WTC11 (cell line): ENCODE measurements at regions not wholly inside any gene's neighbourhood (a gene's known extent, or its start where the extent isn't known, plus 50 kb on each side); places are given as distances from the start of the nearest gene placed in this dataset.

ENCODE experiments used
- ATAC-seq: fragments of 200-7000 bp; cut with Tn5 transposase; 2 replicates; pipeline ENCODE4 v1.10.0; 2021; ENCODE audit warnings: mild to moderate bottlenecking, moderate library complexity
- CTCF ChIA-PET: fragments of 300-600 bp; sonication (Branson Sonifier 250); formaldehyde crosslinking; loops from one replicate; lab custom pipeline; 2021; ENCODE audit warnings: antibody characterized with exemption; lab: Charles Lee
- POLR2A ChIA-PET: fragments of 350-600 bp; sonication (Branson Sonifier 250); formaldehyde crosslinking; loops from one replicate; lab custom pipeline; 2021; ENCODE audit warnings: antibody characterized with exemption; lab: Charles Lee
- DNase-seq: peaks from one replicate; pipeline ENCODE4 v3.0.0; 2021; ENCODE audit warnings: low spot score
- H3K27ac Mint-ChIP-seq: 2 replicates; pipeline ENCODE4 v1.8.0; 2021; ENCODE audit warnings: mixed read lengths
- H3K27me3 Mint-ChIP-seq: 2 replicates; pipeline ENCODE4 v1.8.0; 2021; ENCODE audit warnings: low read depth, mild to moderate bottlenecking, moderate library complexity, mixed read lengths
- H3K36me3 Mint-ChIP-seq: 2 replicates; pipeline ENCODE4 v1.8.0; 2021; ENCODE audit warnings: mixed read lengths
- H3K4me1 Mint-ChIP-seq: 2 replicates; pipeline ENCODE4 v1.8.0; 2022; ENCODE audit warnings: mixed read lengths
- H3K4me3 Mint-ChIP-seq: 2 replicates; pipeline ENCODE4 v1.8.0; 2021; ENCODE audit warnings: mild to moderate bottlenecking, moderate library complexity, mixed read lengths
- H3K9me3 Mint-ChIP-seq: 2 replicates; pipeline ENCODE4 v1.8.0; 2021; ENCODE audit warnings: mixed read lengths
- CREB1 ChIP-seq: sonication (generic); formaldehyde crosslinking; IDR thresholded peaks from 2 replicates; pipeline ENCODE4 v1.8.0; 2023; ENCODE audit warnings: mild to moderate bottlenecking, missing genetic modification reagents
- ELF4 ChIP-seq: sonication (generic); formaldehyde crosslinking; IDR thresholded peaks from 2 replicates; pipeline ENCODE4 v1.8.1; 2022; ENCODE audit warnings: low read depth, mild to moderate bottlenecking, moderate library complexity, missing genetic modification reagents
- HMGA2 ChIP-seq: fragments of 250-450 bp; sonication (Bioruptor Pico); IDR thresholded peaks from 2 replicates; pipeline ENCODE4 v1.4.0; 2021; ENCODE audit warnings: mild to moderate bottlenecking, moderate library complexity
- JUN ChIP-seq: sonication (generic); formaldehyde crosslinking; IDR thresholded peaks from 2 replicates; pipeline ENCODE4 v1.8.0; 2023; ENCODE audit warnings: mild to moderate bottlenecking, missing genetic modification reagents
- SMAD3 ChIP-seq: sonication (generic); formaldehyde crosslinking; IDR thresholded peaks from 2 replicates; pipeline ENCODE4 v1.8.0; 2022; ENCODE audit warnings: missing genetic modification reagents, mild to moderate bottlenecking, borderline replicate concordance
- ZNF263 ChIP-seq: sonication (generic); formaldehyde crosslinking; IDR thresholded peaks from 2 replicates; pipeline ENCODE4 v1.8.1; 2022; ENCODE audit warnings: low read depth, mild to moderate bottlenecking, moderate library complexity, missing genetic modification reagents
- ZNF317 ChIP-seq: sonication (generic); formaldehyde crosslinking; IDR thresholded peaks from 2 replicates; pipeline ENCODE4 v1.8.1; 2023; ENCODE audit warnings: low read depth, mild to moderate bottlenecking, moderate library complexity, missing genetic modification reagents, borderline replicate concordance
- TF ChIP-seq, protein P1 (sequence below): fragments of 250-450 bp; sonication (Bioruptor Pico); IDR thresholded peaks from 2 replicates; pipeline ENCODE4 v1.9.0; 2021; ENCODE audit warnings: mild to moderate bottlenecking
- TF ChIP-seq, protein P2 (sequence below): sonication (generic); formaldehyde crosslinking; IDR thresholded peaks from 2 replicates; pipeline ENCODE4 v1.8.0; 2022; ENCODE audit warnings: missing genetic modification reagents
- TF ChIP-seq, protein P3 (sequence below): sonication (generic); formaldehyde crosslinking; IDR thresholded peaks from 2 replicates; pipeline ENCODE4 v1.8.1; 2023; ENCODE audit warnings: mild to moderate bottlenecking, missing genetic modification reagents, borderline replicate concordance
- TF ChIP-seq, protein P4 (sequence below): sonication (generic); formaldehyde crosslinking; conservative IDR thresholded peaks from 2 replicates; pipeline ENCODE4 v1.8.1; 2022; ENCODE audit warnings: mild to moderate bottlenecking, missing genetic modification reagents
- TF ChIP-seq, protein P5 (sequence below): sonication (generic); formaldehyde crosslinking; IDR thresholded peaks from 2 replicates; pipeline ENCODE4 v1.8.0; 2022; ENCODE audit warnings: mild to moderate bottlenecking, missing genetic modification reagents
- TF ChIP-seq, protein P6 (sequence below): sonication (generic); formaldehyde crosslinking; IDR thresholded peaks from 2 replicates; pipeline ENCODE4 v1.8.0; 2022; ENCODE audit warnings: mild to moderate bottlenecking, missing genetic modification reagents
- TF ChIP-seq, protein P7 (sequence below): sonication (generic); formaldehyde crosslinking; IDR thresholded peaks from 2 replicates; pipeline ENCODE4 v1.8.1; 2023; ENCODE audit warnings: mild to moderate bottlenecking, missing genetic modification reagents, moderate library complexity
- TF ChIP-seq, protein P8 (sequence below): sonication (generic); formaldehyde crosslinking; IDR thresholded peaks from 2 replicates; pipeline ENCODE4 v1.8.1; 2022; ENCODE audit warnings: mild to moderate bottlenecking, moderate library complexity, missing genetic modification reagents

DNA sequence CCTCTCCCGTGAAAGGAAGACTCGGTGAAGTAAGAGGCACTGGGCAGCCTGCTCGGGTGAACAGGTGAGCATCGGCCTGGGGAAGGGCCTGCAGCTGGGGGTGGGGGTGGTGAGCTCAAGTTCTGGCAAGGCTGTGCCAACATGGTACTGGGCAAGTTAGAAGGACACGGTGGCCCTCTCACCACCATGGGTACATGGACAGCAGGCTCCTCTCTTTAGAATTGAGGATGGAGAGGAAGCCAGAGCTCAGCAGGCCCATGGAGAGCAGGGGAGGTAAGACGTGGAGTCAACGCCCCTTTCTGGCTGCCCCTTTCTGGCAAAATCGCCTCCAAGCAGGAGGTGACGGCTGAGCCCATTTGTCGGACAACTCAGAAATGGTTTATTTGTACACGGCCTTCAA, 135.6 kb downstream of the ANKRD60 start (continued):
- TF ChIP-seq, protein P1, sequence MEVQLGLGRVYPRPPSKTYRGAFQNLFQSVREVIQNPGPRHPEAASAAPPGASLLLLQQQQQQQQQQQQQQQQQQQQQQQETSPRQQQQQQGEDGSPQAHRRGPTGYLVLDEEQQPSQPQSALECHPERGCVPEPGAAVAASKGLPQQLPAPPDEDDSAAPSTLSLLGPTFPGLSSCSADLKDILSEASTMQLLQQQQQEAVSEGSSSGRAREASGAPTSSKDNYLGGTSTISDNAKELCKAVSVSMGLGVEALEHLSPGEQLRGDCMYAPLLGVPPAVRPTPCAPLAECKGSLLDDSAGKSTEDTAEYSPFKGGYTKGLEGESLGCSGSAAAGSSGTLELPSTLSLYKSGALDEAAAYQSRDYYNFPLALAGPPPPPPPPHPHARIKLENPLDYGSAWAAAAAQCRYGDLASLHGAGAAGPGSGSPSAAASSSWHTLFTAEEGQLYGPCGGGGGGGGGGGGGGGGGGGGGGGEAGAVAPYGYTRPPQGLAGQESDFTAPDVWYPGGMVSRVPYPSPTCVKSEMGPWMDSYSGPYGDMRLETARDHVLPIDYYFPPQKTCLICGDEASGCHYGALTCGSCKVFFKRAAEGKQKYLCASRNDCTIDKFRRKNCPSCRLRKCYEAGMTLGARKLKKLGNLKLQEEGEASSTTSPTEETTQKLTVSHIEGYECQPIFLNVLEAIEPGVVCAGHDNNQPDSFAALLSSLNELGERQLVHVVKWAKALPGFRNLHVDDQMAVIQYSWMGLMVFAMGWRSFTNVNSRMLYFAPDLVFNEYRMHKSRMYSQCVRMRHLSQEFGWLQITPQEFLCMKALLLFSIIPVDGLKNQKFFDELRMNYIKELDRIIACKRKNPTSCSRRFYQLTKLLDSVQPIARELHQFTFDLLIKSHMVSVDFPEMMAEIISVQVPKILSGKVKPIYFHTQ (CRISPR knock-in tag), result no peak
- TF ChIP-seq, protein P2, sequence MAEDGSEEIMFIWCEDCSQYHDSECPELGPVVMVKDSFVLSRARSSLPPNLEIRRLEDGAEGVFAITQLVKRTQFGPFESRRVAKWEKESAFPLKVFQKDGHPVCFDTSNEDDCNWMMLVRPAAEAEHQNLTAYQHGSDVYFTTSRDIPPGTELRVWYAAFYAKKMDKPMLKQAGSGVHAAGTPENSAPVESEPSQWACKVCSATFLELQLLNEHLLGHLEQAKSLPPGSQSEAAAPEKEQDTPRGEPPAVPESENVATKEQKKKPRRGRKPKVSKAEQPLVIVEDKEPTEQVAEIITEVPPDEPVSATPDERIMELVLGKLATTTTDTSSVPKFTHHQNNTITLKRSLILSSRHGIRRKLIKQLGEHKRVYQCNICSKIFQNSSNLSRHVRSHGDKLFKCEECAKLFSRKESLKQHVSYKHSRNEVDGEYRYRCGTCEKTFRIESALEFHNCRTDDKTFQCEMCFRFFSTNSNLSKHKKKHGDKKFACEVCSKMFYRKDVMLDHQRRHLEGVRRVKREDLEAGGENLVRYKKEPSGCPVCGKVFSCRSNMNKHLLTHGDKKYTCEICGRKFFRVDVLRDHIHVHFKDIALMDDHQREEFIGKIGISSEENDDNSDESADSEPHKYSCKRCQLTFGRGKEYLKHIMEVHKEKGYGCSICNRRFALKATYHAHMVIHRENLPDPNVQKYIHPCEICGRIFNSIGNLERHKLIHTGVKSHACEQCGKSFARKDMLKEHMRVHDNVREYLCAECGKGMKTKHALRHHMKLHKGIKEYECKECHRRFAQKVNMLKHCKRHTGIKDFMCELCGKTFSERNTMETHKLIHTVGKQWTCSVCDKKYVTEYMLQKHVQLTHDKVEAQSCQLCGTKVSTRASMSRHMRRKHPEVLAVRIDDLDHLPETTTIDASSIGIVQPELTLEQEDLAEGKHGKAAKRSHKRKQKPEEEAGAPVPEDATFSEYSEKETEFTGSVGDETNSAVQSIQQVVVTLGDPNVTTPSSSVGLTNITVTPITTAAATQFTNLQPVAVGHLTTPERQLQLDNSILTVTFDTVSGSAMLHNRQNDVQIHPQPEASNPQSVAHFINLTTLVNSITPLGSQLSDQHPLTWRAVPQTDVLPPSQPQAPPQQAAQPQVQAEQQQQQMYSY (CRISPR knock-in tag), result no peak
- no peak for TF ChIP-seq ZNF317 (CRISPR knock-in tag)
- no peak for TF ChIP-seq ZNF263 (CRISPR knock-in tag)
- no peak for TF ChIP-seq HMGA2 (CRISPR knock-in tag)
- TF ChIP-seq, protein P3, sequence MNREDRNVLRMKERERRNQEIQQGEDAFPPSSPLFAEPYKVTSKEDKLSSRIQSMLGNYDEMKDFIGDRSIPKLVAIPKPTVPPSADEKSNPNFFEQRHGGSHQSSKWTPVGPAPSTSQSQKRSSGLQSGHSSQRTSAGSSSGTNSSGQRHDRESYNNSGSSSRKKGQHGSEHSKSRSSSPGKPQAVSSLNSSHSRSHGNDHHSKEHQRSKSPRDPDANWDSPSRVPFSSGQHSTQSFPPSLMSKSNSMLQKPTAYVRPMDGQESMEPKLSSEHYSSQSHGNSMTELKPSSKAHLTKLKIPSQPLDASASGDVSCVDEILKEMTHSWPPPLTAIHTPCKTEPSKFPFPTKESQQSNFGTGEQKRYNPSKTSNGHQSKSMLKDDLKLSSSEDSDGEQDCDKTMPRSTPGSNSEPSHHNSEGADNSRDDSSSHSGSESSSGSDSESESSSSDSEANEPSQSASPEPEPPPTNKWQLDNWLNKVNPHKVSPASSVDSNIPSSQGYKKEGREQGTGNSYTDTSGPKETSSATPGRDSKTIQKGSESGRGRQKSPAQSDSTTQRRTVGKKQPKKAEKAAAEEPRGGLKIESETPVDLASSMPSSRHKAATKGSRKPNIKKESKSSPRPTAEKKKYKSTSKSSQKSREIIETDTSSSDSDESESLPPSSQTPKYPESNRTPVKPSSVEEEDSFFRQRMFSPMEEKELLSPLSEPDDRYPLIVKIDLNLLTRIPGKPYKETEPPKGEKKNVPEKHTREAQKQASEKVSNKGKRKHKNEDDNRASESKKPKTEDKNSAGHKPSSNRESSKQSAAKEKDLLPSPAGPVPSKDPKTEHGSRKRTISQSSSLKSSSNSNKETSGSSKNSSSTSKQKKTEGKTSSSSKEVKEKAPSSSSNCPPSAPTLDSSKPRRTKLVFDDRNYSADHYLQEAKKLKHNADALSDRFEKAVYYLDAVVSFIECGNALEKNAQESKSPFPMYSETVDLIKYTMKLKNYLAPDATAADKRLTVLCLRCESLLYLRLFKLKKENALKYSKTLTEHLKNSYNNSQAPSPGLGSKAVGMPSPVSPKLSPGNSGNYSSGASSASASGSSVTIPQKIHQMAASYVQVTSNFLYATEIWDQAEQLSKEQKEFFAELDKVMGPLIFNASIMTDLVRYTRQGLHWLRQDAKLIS (CRISPR knock-in tag), result no peak

DNA sequence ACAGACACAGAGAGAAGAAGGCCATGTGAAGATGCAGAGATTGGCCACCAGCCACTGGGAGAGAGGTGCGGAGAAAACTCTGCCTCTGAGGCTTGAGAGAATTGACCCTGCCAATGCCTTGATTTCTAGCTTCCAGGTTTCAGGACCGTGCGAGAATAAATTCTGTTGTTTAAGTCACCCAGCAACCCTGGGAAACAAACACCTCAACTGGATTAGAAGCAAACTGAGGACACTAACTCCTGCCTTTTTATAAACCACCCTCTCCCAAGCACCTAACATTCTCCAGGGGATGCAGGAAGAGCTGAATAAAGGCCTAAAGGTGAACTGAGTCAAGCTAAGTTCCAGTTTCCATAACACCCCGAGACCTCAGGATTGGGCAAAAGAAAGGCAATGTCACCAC, 136.1 kb downstream of the ANKRD60 start:
- Mint-ChIP-seq H3K4me3 (no peak overlapping the region), H3K9me3 (peaks cover 3% of the 10 kb centered on the region; the same call in 1 of the 2 replicates), H3K27ac (no peak overlapping the region), H3K4me1 (no peaks in the 10 kb centered on the region), H3K36me3 (no peaks in the 10 kb centered on the region), H3K27me3 (peaks cover under 1% of the 10 kb centered on the region; the same call in 1 of the 2 replicates)
- ATAC-seq (no peak), DNase-seq (no peak)
- ChIA-PET CTCF (interaction anchor here (0.5 to 2.0 kb wide), 4 partner anchors 87 to 470 kb away, joined by 3 to 9 read pairs (median 4); no protein-coding TSS in a partner anchor), POLR2A (no interaction called here)
- TF ChIP-seq, protein P4, sequence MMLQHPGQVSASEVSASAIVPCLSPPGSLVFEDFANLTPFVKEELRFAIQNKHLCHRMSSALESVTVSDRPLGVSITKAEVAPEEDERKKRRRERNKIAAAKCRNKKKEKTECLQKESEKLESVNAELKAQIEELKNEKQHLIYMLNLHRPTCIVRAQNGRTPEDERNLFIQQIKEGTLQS (CRISPR knock-in tag), result no peak
- TF ChIP-seq, protein P5, sequence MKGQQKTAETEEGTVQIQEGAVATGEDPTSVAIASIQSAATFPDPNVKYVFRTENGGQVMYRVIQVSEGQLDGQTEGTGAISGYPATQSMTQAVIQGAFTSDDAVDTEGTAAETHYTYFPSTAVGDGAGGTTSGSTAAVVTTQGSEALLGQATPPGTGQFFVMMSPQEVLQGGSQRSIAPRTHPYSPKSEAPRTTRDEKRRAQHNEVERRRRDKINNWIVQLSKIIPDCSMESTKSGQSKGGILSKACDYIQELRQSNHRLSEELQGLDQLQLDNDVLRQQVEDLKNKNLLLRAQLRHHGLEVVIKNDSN (CRISPR knock-in tag), result no peak
- TF ChIP-seq ELF4 (CRISPR knock-in tag), result no peak
- TF ChIP-seq, protein P6, sequence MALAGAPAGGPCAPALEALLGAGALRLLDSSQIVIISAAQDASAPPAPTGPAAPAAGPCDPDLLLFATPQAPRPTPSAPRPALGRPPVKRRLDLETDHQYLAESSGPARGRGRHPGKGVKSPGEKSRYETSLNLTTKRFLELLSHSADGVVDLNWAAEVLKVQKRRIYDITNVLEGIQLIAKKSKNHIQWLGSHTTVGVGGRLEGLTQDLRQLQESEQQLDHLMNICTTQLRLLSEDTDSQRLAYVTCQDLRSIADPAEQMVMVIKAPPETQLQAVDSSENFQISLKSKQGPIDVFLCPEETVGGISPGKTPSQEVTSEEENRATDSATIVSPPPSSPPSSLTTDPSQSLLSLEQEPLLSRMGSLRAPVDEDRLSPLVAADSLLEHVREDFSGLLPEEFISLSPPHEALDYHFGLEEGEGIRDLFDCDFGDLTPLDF (CRISPR knock-in tag), result no peak
- TF ChIP-seq, protein P7, sequence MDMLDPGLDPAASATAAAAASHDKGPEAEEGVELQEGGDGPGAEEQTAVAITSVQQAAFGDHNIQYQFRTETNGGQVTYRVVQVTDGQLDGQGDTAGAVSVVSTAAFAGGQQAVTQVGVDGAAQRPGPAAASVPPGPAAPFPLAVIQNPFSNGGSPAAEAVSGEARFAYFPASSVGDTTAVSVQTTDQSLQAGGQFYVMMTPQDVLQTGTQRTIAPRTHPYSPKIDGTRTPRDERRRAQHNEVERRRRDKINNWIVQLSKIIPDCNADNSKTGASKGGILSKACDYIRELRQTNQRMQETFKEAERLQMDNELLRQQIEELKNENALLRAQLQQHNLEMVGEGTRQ, result no peak
- TF ChIP-seq JUN (CRISPR knock-in tag), result no peak
- no peak for TF ChIP-seq CREB1
- TF ChIP-seq, protein P8, sequence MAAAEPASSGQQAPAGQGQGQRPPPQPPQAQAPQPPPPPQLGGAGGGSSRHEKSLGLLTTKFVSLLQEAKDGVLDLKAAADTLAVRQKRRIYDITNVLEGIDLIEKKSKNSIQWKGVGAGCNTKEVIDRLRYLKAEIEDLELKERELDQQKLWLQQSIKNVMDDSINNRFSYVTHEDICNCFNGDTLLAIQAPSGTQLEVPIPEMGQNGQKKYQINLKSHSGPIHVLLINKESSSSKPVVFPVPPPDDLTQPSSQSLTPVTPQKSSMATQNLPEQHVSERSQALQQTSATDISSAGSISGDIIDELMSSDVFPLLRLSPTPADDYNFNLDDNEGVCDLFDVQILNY (CRISPR knock-in tag), result no peak
- TF ChIP-seq SMAD3, result no peak
- TF ChIP-seq, protein P1 (CRISPR knock-in tag), result no peak
